IMR-90 (cell line): ENCODE measurements at regions not wholly inside any gene's neighbourhood (a gene's known extent, or its start where the extent isn't known, plus 50 kb on each side); places are given as distances from the start of the nearest gene placed in this dataset.

Experiments
- ATAC-seq: fragments of 200-7000 bp; cut with Tn5 transposase; 2 replicates; pipeline ENCODE4 v1.9.1; 2020; ENCODE audit warnings: low read depth, mild to moderate bottlenecking, moderate library complexity
- BruUV-seq: library from RNA; stranded (reverse); fragments of 400-500 nt; replicated peaks from 2 replicates; lab custom pipeline; 2021; lab: Mats Ljungman, UMichigan
- CTCF ChIA-PET: fragments of 300-600 bp; formaldehyde crosslinking; extraction: SDS; loops from one replicate; lab custom pipeline; 2021; ENCODE audit warnings: antibody characterized with exemption; lab: Yijun Ruan, JAX
- POLR2A ChIA-PET: fragments of 300-600 bp; sonication (Branson Sonifier 250); formaldehyde crosslinking; loops from one replicate; lab custom pipeline; 2022; ENCODE audit warnings: antibody characterized with exemption; ENCODE audit not compliant: unreplicated experiment; lab: Charles Lee
- DNase-seq: peaks from one replicate; pipeline ENCODE4 v3.0.0; 2013
- H2AFZ ChIP-seq: replicated peaks from 2 replicates; pipeline ENCODE3; 2013; ENCODE audit warnings: low read length, mild to moderate bottlenecking; ENCODE audit not compliant: poor library complexity
- H2AK5ac ChIP-seq: 2 replicates; pipeline ENCODE4 v1.6.1; 2013; ENCODE audit warnings: low read depth, low read length, inconsistent platforms
- H2AK9ac ChIP-seq: replicated peaks from 2 replicates; pipeline ENCODE3; 2013; ENCODE audit warnings: mild to moderate bottlenecking, low read depth, low read length, moderate library complexity; ENCODE audit not compliant: poor library complexity
- H2BK120ac ChIP-seq: 2 replicates; pipeline ENCODE4 v1.6.1; 2013; ENCODE audit warnings: low read depth, low read length, inconsistent platforms
- H2BK15ac ChIP-seq: 3 replicates; pipeline ENCODE4 v1.6.1; 2013; ENCODE audit warnings: low read depth, low read length, inconsistent platforms
- H2BK20ac ChIP-seq: 2 replicates; pipeline ENCODE4 v1.6.1; 2013; ENCODE audit warnings: low read depth, mild to moderate bottlenecking, inconsistent platforms, low read length, moderate library complexity
- H2BK5ac ChIP-seq: 2 replicates; pipeline ENCODE4 v1.6.1; 2013; ENCODE audit warnings: mild to moderate bottlenecking, low read depth, low read length, inconsistent platforms; ENCODE audit not compliant: poor library complexity, severe bottlenecking
- H3K14ac ChIP-seq: replicated peaks from 2 replicates; pipeline ENCODE4 v1.6.1; 2013; ENCODE audit warnings: low read depth, low read length, inconsistent platforms
- H3K18ac ChIP-seq: 2 replicates; pipeline ENCODE4 v1.6.1; 2013; ENCODE audit warnings: low read depth, low read length, control low read depth
- H3K23ac ChIP-seq: 2 replicates; pipeline ENCODE4 v1.6.1; 2013; ENCODE audit warnings: low read depth, low read length, inconsistent platforms
- H3K27ac ChIP-seq: 2 replicates; pipeline ENCODE4 v1.5.1; 2013; ENCODE audit warnings: mild to moderate bottlenecking, control low read depth, low read length; ENCODE audit not compliant: insufficient read depth
- H3K27me3 ChIP-seq: 2 replicates; pipeline ENCODE4 v1.6.1; 2013; ENCODE audit warnings: low read length; ENCODE audit not compliant: control insufficient read depth, insufficient read depth
- H3K36me3 ChIP-seq: 2 replicates; pipeline ENCODE4 v1.6.1; 2013; ENCODE audit warnings: low read length, mixed read lengths; ENCODE audit not compliant: control insufficient read depth, insufficient read depth
- H3K4ac ChIP-seq: 2 replicates; pipeline ENCODE4 v1.6.1; 2013; ENCODE audit warnings: low read depth, low read length, inconsistent platforms
- H3K4me1 ChIP-seq: 2 replicates; pipeline ENCODE4 v1.6.1; 2013; ENCODE audit warnings: low read length, mixed read lengths; ENCODE audit not compliant: control insufficient read depth, insufficient read depth
- H3K4me2 ChIP-seq: 2 replicates; pipeline ENCODE4 v1.6.1; 2013; ENCODE audit warnings: low read depth, mild to moderate bottlenecking, control low read depth, low read length, moderate library complexity
- H3K4me3 ChIP-seq: 2 replicates; pipeline ENCODE4 v1.5.1; 2013; ENCODE audit warnings: low read depth, mild to moderate bottlenecking, control low read depth, low read length, moderate library complexity; ENCODE audit not compliant: insufficient read depth
- H3K56ac ChIP-seq: 2 replicates; pipeline ENCODE4 v1.6.1; 2013; ENCODE audit warnings: low read length, inconsistent platforms; ENCODE audit not compliant: insufficient read depth; ENCODE audit errors: extremely low read depth
- H3K79me1 ChIP-seq, 2 experiments: 2 replicates each; pipeline ENCODE4 v1.6.1; 2013; ENCODE audit warnings: low read length in 2 of 2, inconsistent platforms in 1 of 2, low read depth in 1 of 2
- H3K9ac ChIP-seq: 2 replicates; pipeline ENCODE4 v1.6.1; 2013; ENCODE audit warnings: low read depth, low read length, control low read depth
- H3K9me1 ChIP-seq: 2 replicates; pipeline ENCODE4 v1.6.1; 2013; ENCODE audit warnings: low read length, inconsistent platforms; ENCODE audit not compliant: insufficient read depth
- H3K9me3 ChIP-seq: 2 replicates; pipeline ENCODE4 v1.6.1; 2013; ENCODE audit warnings: low read length; ENCODE audit not compliant: control insufficient read depth, insufficient read depth
- H4K20me1 ChIP-seq: 2 replicates; pipeline ENCODE4 v1.6.1; 2013; ENCODE audit warnings: low read length, inconsistent platforms; ENCODE audit not compliant: insufficient read depth
- H4K5ac ChIP-seq: 2 replicates; pipeline ENCODE4 v1.6.1; 2013; ENCODE audit warnings: mild to moderate bottlenecking, low read depth, low read length, control low read depth
- H4K8ac ChIP-seq, 2 experiments: 2 replicates each; pipeline ENCODE4 v1.6.1; 2013; ENCODE audit warnings: low read depth in 2 of 2, low read length in 2 of 2, control low read depth in 1 of 2, inconsistent platforms in 1 of 2
- H4K91ac ChIP-seq: 2 replicates; pipeline ENCODE4 v1.6.1; 2013; ENCODE audit warnings: low read depth, low read length, inconsistent platforms; ENCODE audit not compliant: insufficient read depth
- POLR2A ChIP-seq: IDR thresholded peaks from 2 replicates; pipeline ENCODE4 v1.6.1; 2012; ENCODE audit warnings: mild to moderate bottlenecking, low read depth, low read length
- RCOR1 ChIP-seq: IDR thresholded peaks from 2 replicates; pipeline ENCODE4 v1.6.1; 2012; ENCODE audit warnings: mild to moderate bottlenecking, low read length, improper control_type of control experiment; ENCODE audit not compliant: insufficient replicate concordance
- RFX5 ChIP-seq: IDR thresholded peaks from 2 replicates; pipeline ENCODE4 v1.8.0; 2012; ENCODE audit warnings: low read depth, mild to moderate bottlenecking, low read length, moderate library complexity
- WGBS, 2 experiments: methylation state at CpG; one replicate each; pipeline versions ENCODE4 v1.1.5 to v1.1.7; 2013; ENCODE audit warnings: missing lambda C conversion rate in 2 of 2; ENCODE audit not compliant: insufficient read length in 1 of 2; ENCODE audit errors: extremely low coverage in 2 of 2; 5-methylcytosine and 5-hydroxymethylcytosine counted together
- dilution Hi-C: fragments of 300-500 bp; cut with HindIII; formaldehyde crosslinking; loops from one replicate; pipeline ENCODE4 v1.14.3; 2018; ENCODE audit warnings: low sequenced_read_pairs; ENCODE audit not compliant: unreplicated experiment
- in situ Hi-C: fragments of 300-500 bp; cut with MboI; formaldehyde crosslinking; loops from 3 replicates; pipeline ENCODE4 v1.14.3; 2019; ENCODE audit warnings: low sequenced_read_pairs, inconsistent platforms, mixed read lengths
- intact Hi-C: fragments of 100-400 bp; cut with micrococcal nuclease; formaldehyde crosslinking; loops from 2 replicates; pipeline ENCODE4 v1.10.0; 2022

DNA sequence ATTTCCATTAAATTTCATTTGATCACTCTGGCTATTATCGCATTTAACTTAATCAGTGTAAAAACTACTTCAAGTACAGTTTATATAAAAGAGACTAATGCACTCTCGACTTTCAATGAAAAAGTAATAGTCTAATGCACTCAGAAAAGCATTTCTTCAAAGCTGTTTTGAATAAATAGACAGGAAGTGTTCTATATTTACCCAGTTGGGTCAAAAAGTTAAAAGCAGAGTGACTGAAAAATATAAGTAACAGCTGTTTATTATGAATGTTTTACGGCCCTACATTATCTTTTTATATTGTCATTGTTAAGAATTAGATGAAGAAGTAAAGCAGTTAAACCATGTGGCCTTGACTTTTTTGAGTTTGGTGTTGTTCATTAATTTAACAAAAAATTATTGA lies 391.8 kb downstream of the ZPLD1 start:
- no peak overlapping the region for H2AFZ ChIP-seq
- no peak overlapping the region for H3K27ac ChIP-seq
- no peak overlapping the region for H4K8ac ChIP-seq
- ChIA-PET CTCF (no interaction called here), POLR2A (no interaction called here)
- intact Hi-C loops = no loop called here
- no peak overlapping the region for H3K4ac ChIP-seq
- no peaks in the 10 kb centered on the region for H3K4me1 ChIP-seq
- no peaks in the 10 kb centered on the region for H4K20me1 ChIP-seq
- H3K9me3 ChIP-seq = no peaks in the 10 kb centered on the region
- dilution Hi-C loops = no loop called here
- H2AK5ac ChIP-seq = no peak overlapping the region
- no peak overlapping the region for H4K91ac ChIP-seq
- H2BK5ac ChIP-seq = no peak overlapping the region
- WGBS, 2 experiments = no CpG with 5 or more reads among the region's 3 CpGs
- DNase-seq (no peak), ATAC-seq (no peak)
- H3K14ac ChIP-seq = no peak overlapping the region
- no peaks in the 10 kb centered on the region for H3K27me3 ChIP-seq
- H4K5ac ChIP-seq = no peak overlapping the region
- no peaks in the 10 kb centered on the region for H3K36me3 ChIP-seq
- no peak overlapping the region for H2BK120ac ChIP-seq
- no peak overlapping the region for H3K4me2 ChIP-seq
- no peak overlapping the region for H2AK9ac ChIP-seq
- BruUV-seq = no TSS peak
- no peak overlapping the region for H2BK15ac ChIP-seq
- in situ Hi-C loops = no loop called here
- H3K9me1 ChIP-seq = no peaks in the 10 kb centered on the region
- no peak overlapping the region for H3K4me3 ChIP-seq
- H3K9ac ChIP-seq = no peak overlapping the region
- no peak for TF ChIP-seq RCOR1
- TF ChIP-seq POLR2A = no peak
- TF ChIP-seq RFX5 = no peak
- no peak overlapping the region for H3K56ac ChIP-seq
- H3K79me1 ChIP-seq = no peaks in the 10 kb centered on the region
- no peak overlapping the region for H3K23ac ChIP-seq
- no peak overlapping the region for H2BK20ac ChIP-seq
- H3K18ac ChIP-seq = no peak overlapping the region
